H9 (cell line): ENCODE measurements at regions not wholly inside any gene's neighbourhood (a gene's known extent, or its start where the extent isn't known, plus 50 kb on each side); places are given as distances from the start of the nearest gene placed in this dataset.

Experiments used
- DNase-seq: peaks from one replicate; pipeline ENCODE4 v3.0.0-alpha.2; 2017
- H2AFZ ChIP-seq: one replicate; pipeline ENCODE4 v1.6.1; 2013; ENCODE audit warnings: mild to moderate bottlenecking, low read length, control low read depth, moderate library complexity
- H2AK5ac ChIP-seq: 2 replicates; pipeline ENCODE4 v1.6.1; 2013; ENCODE audit warnings: low read length, control low read depth, mixed read lengths; ENCODE audit not compliant: insufficient read length
- H2BK120ac ChIP-seq: one replicate; pipeline ENCODE4 v1.6.1; 2013; ENCODE audit warnings: low read depth, mild to moderate bottlenecking, low read length, control low read depth, inconsistent platforms; ENCODE audit not compliant: poor library complexity, severe bottlenecking
- H2BK12ac ChIP-seq: 2 replicates; pipeline ENCODE4 v1.6.1; 2013; ENCODE audit warnings: low read length, control low read depth, mixed read lengths, low read depth; ENCODE audit not compliant: insufficient read length
- H2BK15ac ChIP-seq: 2 replicates; pipeline ENCODE4 v1.6.1; 2013; ENCODE audit warnings: low read depth, low read length, control low read depth
- H2BK20ac ChIP-seq: one replicate; pipeline ENCODE4 v1.6.1; 2013; ENCODE audit warnings: low read depth, mild to moderate bottlenecking, low read length, control low read depth, inconsistent platforms; ENCODE audit not compliant: poor library complexity, severe bottlenecking
- H2BK5ac ChIP-seq: 2 replicates; pipeline ENCODE4 v1.6.1; 2013; ENCODE audit warnings: low read length, control low read depth, mixed read lengths; ENCODE audit not compliant: insufficient read length
- H3K14ac ChIP-seq: 2 replicates; pipeline ENCODE4 v1.6.1; 2013; ENCODE audit warnings: low read length, control low read depth; ENCODE audit not compliant: insufficient read depth
- H3K18ac ChIP-seq: 2 replicates; pipeline ENCODE4 v1.6.1; 2013; ENCODE audit warnings: low read depth, mild to moderate bottlenecking, mixed read lengths, low read length, control low read depth; ENCODE audit not compliant: insufficient read length
- H3K23ac ChIP-seq: 2 replicates; pipeline ENCODE4 v1.6.1; 2013; ENCODE audit warnings: low read length, control low read depth, mixed read lengths, low read depth; ENCODE audit not compliant: insufficient read length
- H3K23me2 ChIP-seq: 2 replicates; pipeline ENCODE4 v1.6.1; 2013; ENCODE audit warnings: low read depth, mild to moderate bottlenecking, mixed read lengths, low read length, control low read depth; ENCODE audit not compliant: insufficient read length, poor library complexity, severe bottlenecking
- H3K27ac ChIP-seq: 2 replicates; pipeline ENCODE4 v1.5.1; 2013; ENCODE audit warnings: low read length, control low read depth, mixed read lengths, low read depth; ENCODE audit not compliant: insufficient read length
- H3K27me3 ChIP-seq: 2 replicates; pipeline ENCODE4 v1.6.1; 2013; ENCODE audit warnings: low read length, control low read depth, inconsistent platforms; ENCODE audit not compliant: insufficient read depth
- H3K4ac ChIP-seq: 2 replicates; pipeline ENCODE4 v1.6.1; 2013; ENCODE audit warnings: low read depth, mild to moderate bottlenecking, control low read depth, inconsistent platforms, low read length, moderate library complexity
- H3K4me1 ChIP-seq: 2 replicates; pipeline ENCODE4 v1.6.1; 2013; ENCODE audit warnings: low read length, control low read depth, inconsistent platforms; ENCODE audit not compliant: insufficient read depth
- H3K4me2 ChIP-seq: 2 replicates; pipeline ENCODE4 v1.6.1; 2013; ENCODE audit warnings: low read length, control low read depth, mixed read lengths; ENCODE audit not compliant: insufficient read length, insufficient read depth
- H3K56ac ChIP-seq: 2 replicates; pipeline ENCODE4 v1.6.1; 2013; ENCODE audit warnings: low read depth, mild to moderate bottlenecking, mixed read lengths, low read length, control low read depth; ENCODE audit not compliant: insufficient read length
- H3K79me1 ChIP-seq: 2 replicates; pipeline ENCODE4 v1.6.1; 2013; ENCODE audit warnings: low read depth, mild to moderate bottlenecking, moderate library complexity, low read length, control low read depth, inconsistent platforms; ENCODE audit not compliant: insufficient read depth, poor library complexity, severe bottlenecking
- H3K79me2 ChIP-seq: 2 replicates; pipeline ENCODE4 v1.6.1; 2013; ENCODE audit warnings: low read length, control low read depth, inconsistent platforms; ENCODE audit not compliant: insufficient read depth
- H3K9ac ChIP-seq: 2 replicates; pipeline ENCODE4 v1.6.1; 2013; ENCODE audit warnings: low read length, control low read depth, mixed read lengths; ENCODE audit not compliant: insufficient read length; ENCODE audit errors: extremely low read depth
- H3K9me3 ChIP-seq: one replicate; pipeline ENCODE4 v1.6.1; 2013; ENCODE audit warnings: low read depth, low read length, inconsistent platforms; ENCODE audit not compliant: control insufficient read depth
- H3T11ph ChIP-seq: one replicate; pipeline ENCODE4 v1.6.1; 2013; ENCODE audit warnings: mild to moderate bottlenecking, low read length, control low read depth, inconsistent platforms
- H4K20me1 ChIP-seq: one replicate; pipeline ENCODE4 v1.6.1; 2013; ENCODE audit not compliant: control insufficient read depth, insufficient read length, insufficient read depth
- H4K5ac ChIP-seq: 2 replicates; pipeline ENCODE4 v1.6.1; 2013; ENCODE audit warnings: low read depth, mild to moderate bottlenecking, mixed read lengths, low read length, control low read depth; ENCODE audit not compliant: insufficient read length
- H4K8ac ChIP-seq: replicated peaks from 2 replicates; pipeline ENCODE4 v1.6.1; 2013; ENCODE audit warnings: low read length, control low read depth, mixed read lengths, low read depth; ENCODE audit not compliant: insufficient read length
- H4K91ac ChIP-seq: 2 replicates; pipeline ENCODE4 v1.6.1; 2013; ENCODE audit warnings: low read depth, mild to moderate bottlenecking, moderate library complexity, mixed read lengths, low read length, control low read depth; ENCODE audit not compliant: insufficient read length
- H3K27ac Mint-ChIP-seq, 3 experiments: 2 replicates in 2 of 3; 3 replicates in 1 of 3; pipeline ENCODE4 v1.8.0; 2020 to 2021; ENCODE audit warnings: mixed read lengths in 3 of 3, mild to moderate bottlenecking in 1 of 3, moderate library complexity in 1 of 3
- H3K27me3 Mint-ChIP-seq: 2 replicates; pipeline ENCODE4 v1.8.0; 2021; ENCODE audit warnings: low read depth, mild to moderate bottlenecking, moderate library complexity, mixed read lengths
- H3K36me3 Mint-ChIP-seq, 3 experiments: 2 replicates in 2 of 3; 3 replicates in 1 of 3; pipeline ENCODE4 v1.8.0; 2020 to 2021; ENCODE audit warnings: low read depth in 3 of 3, mixed read lengths in 3 of 3; ENCODE audit not compliant: insufficient read depth in 1 of 3
- H3K4me1 Mint-ChIP-seq, 2 experiments: 2 replicates each; pipeline ENCODE4 v1.8.0; 2020; ENCODE audit warnings: mixed read lengths in 2 of 2
- H3K4me3 Mint-ChIP-seq, 2 experiments: 2 replicates in 1 of 2; 3 replicates in 1 of 2; pipeline ENCODE4 v1.8.0; 2020 to 2021; ENCODE audit warnings: mild to moderate bottlenecking in 2 of 2, mixed read lengths in 2 of 2, moderate library complexity in 1 of 2
- H3K9me3 Mint-ChIP-seq, 2 experiments: 2 replicates in 1 of 2; 3 replicates in 1 of 2; pipeline ENCODE4 v1.8.0; 2020; ENCODE audit warnings: mild to moderate bottlenecking in 2 of 2, mixed read lengths in 2 of 2, moderate library complexity in 1 of 2
- WGBS: extraction: QIAGEN DNeasy Blood & Tissue Kit; methylation state at CpG from one replicate; pipeline ENCODE4 v1.1.7; 2013; ENCODE audit warnings: missing lambda C conversion rate, low lambda C conversion rate, mixed read lengths; ENCODE audit not compliant: insufficient read length; ENCODE audit errors: extremely low coverage; 5-methylcytosine and 5-hydroxymethylcytosine counted together
- TF ChIP-seq, protein P1 (sequence below): fragments of 200-600 bp; sonication (generic); conservative IDR thresholded peaks from 3 replicates; pipeline ENCODE4 v1.8.0; 2021; ENCODE audit warnings: antibody characterized with exemption, mild to moderate bottlenecking

GRCh38 chr14:65972891-65973290 is 513.3 kb upstream of the CCDC196 start:
- H3K4me1 ChIP-seq: peaks cover 3% of the 10 kb centered on the region; the same call in 1 of the 2 replicates
- no peak overlapping the region for H4K5ac ChIP-seq
- no peak overlapping the region for H3T11ph ChIP-seq
- no peaks in the 10 kb centered on the region for H3K27me3 ChIP-seq
- Mint-ChIP-seq H3K4me1 (peaks cover 10 to 13% of the 10 kb centered on the region in 2 experiments), H3K27me3 (peaks cover 1% of the 10 kb centered on the region; the same call in 1 of the 2 replicates), H3K27ac (no peak overlapping the region), H3K9me3 (peaks cover 0 to 3% of the 10 kb centered on the region in 2 experiments; a peak in 1 of 5 replicates), H3K36me3 (no peaks in the 10 kb centered on the region), H3K4me3 (no peak overlapping the region)
- H3K9me3 ChIP-seq: no peaks in the 10 kb centered on the region
- no peak overlapping the region for H3K4ac ChIP-seq
- no peaks in the 10 kb centered on the region for H3K23me2 ChIP-seq
- H2BK15ac ChIP-seq: no peak overlapping the region
- H3K79me2 ChIP-seq: no peaks in the 10 kb centered on the region
- H3K27ac ChIP-seq: no peak overlapping the region
- H2AK5ac ChIP-seq: no peak overlapping the region
- no peak overlapping the region for H3K23ac ChIP-seq
- H3K18ac ChIP-seq: no peak overlapping the region
- DNase-seq: no peak
- no peak overlapping the region for H4K91ac ChIP-seq
- H3K14ac ChIP-seq: no peak overlapping the region
- no peak overlapping the region for H2BK12ac ChIP-seq
- H4K20me1 ChIP-seq: no peaks in the 10 kb centered on the region
- TF ChIP-seq, protein P1, sequence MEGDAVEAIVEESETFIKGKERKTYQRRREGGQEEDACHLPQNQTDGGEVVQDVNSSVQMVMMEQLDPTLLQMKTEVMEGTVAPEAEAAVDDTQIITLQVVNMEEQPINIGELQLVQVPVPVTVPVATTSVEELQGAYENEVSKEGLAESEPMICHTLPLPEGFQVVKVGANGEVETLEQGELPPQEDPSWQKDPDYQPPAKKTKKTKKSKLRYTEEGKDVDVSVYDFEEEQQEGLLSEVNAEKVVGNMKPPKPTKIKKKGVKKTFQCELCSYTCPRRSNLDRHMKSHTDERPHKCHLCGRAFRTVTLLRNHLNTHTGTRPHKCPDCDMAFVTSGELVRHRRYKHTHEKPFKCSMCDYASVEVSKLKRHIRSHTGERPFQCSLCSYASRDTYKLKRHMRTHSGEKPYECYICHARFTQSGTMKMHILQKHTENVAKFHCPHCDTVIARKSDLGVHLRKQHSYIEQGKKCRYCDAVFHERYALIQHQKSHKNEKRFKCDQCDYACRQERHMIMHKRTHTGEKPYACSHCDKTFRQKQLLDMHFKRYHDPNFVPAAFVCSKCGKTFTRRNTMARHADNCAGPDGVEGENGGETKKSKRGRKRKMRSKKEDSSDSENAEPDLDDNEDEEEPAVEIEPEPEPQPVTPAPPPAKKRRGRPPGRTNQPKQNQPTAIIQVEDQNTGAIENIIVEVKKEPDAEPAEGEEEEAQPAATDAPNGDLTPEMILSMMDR: no peak
- no peak overlapping the region for H4K8ac ChIP-seq
- no peak overlapping the region for H3K9ac ChIP-seq
- H2BK5ac ChIP-seq: no peak overlapping the region
- H2AFZ ChIP-seq: no peak overlapping the region
- no peak overlapping the region for H3K56ac ChIP-seq
- H2BK20ac ChIP-seq: no peak overlapping the region
- no peak overlapping the region for H2BK120ac ChIP-seq
- WGBS: no CpG with 5 or more reads among the region's 3 CpGs
- no peak overlapping the region for H3K4me2 ChIP-seq
- no peaks in the 10 kb centered on the region for H3K79me1 ChIP-seq
